Inflammatory macrophage treated with lipopolysaccharide for 1 hour (primary cell): ENCODE measurements at regions not wholly inside any gene's neighbourhood (a gene's known extent, or its start where the extent isn't known, plus 50 kb on each side); places are given as distances from the start of the nearest gene placed in this dataset.
"Not testable (repeated sequence)": the region's sequence is repeated elsewhere in the genome, so short reads cannot be mapped to it uniquely, and the experiment has no call there.

ENCODE experiments used
- DNase-seq, 2 donors: peaks; one replicate each; pipeline ENCODE4 v3.0.0-alpha.2; 2020 to 2022

DNA sequence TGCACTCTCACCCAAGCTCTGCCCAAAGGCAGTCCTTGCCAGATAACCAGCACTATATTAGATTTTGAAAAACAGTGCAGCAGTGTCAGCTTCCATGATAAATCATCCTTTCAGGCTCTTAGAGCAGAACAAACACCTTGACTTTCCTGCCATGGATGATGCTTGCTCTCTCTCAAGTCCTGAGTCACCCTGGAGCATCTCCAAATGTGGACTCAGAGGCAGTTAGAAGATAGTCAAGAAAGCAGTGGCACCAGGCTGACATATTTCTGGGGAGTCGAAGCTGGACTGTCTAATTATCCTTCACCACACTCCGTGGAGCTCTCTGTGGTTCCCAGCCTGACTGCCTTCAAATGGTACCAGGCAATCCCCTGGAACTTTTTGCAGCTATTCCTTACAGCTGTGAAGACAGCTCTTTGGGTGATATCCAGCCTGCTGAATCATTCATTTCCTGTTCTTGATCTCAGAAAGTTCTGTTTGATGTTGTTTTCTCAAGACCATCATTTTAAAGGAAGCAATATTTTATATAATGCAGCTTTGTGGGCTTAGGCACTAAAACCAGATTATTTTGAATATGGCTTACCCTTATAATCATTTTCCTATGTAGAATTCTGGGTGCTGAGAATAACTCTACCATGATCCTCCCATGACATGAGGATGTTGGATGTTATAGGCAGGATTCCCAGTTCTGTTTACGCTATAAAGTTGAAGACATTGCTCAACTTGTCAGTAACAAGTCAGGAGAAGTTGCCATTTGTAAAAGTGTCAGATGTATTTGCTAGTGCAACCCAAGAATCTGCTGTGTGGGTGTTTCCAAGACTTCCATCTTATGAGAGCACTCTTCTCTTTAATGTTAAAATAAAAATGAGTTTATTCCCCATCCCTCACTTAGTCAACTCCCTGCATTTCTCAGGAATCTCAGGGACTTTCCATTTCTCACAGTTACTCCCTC is 233.8 kb downstream of the C7orf25 start:
- DNase-seq, result no peak

GRCh38 chr7:42674541-42674940 is 237.3 kb downstream of the C7orf25 start:
- no peak for DNase-seq

DNA sequence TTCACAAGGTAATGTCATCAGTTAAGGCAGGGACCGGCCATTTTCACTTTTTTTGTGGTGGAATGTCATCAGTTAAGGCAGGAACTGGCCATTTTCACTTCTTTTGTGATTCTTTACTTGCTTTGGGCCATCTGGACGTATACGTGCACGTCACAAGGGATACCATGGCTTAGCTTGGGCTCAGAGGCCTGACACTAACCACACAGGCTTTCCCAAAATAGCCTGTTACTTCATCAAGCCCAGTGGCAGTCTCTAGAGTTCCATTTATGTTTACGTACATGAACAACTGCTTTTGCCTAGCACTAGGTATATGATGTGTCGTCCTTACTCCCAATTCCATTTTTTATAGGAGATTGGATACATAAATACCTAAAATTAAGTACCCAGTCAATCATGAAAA is 237.9 kb downstream of the C7orf25 start:
- DNase-seq, result no peak

- no peak for DNase-seq
Observed at GRCh38 chr7:42672339-42672999, 239.4 kb downstream of the C7orf25 start.

DNA sequence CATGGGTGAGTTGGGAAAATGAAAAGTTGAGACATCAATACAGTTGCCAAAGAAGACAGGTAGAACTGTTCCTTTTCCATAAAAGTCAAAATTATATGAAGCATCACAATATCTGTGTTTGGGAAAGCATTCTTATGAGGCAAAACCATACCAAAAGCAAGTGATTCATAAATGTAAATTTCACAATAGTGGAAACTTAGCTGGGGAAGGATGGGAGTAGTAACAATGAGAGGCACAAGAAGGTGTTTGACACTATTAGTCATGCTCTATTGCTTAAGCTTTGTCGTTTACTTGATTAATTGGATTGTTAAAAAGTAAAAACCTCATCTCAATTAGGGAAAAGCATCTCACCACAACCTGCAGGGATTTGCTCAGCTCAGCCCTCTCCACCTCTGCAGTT is 240.2 kb downstream of the C7orf25 start:
- DNase-seq, result peak in 1 of 2 donors; percentile 1

DNA sequence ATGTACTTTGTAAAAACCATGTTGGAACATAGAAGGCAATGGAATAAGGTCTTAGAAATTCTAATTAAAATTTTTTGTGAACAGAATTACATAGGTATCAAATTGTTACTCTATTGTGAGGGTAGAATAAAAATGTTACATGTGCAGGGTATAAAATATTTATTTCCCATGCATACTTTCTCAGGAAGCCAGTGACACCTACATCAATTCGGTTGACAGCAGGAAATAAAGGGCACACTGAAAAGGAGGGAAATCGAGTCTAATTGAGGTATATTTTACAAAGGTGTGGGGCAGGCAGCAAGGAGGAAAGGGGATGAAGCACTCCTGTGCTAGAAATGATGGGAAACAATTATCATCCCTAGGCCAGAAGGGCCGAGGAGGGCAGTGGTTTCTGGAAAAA is 244.9 kb downstream of the C7orf25 start:
- no peak for DNase-seq

DNA sequence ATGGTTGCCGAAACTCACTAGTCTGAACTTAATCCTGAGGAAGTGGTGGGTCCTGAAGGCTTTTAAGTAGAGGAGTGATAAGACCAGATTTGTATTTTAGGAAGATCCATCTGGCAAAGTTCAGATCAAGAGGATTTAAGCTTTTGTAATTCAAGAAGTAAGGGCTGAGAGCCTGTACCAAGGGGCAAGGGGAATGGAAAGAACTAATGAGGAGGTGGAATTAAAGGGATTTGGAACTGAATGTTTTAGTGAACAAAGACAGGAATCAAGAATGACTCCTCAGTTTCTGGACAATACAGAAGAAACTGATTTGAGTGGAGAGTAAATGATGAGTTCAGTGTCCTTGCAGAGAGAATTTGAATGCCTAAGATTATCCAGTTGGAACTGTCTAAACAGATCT is 249.0 kb downstream of the C7orf25 start:
- DNase-seq, result no peak

DNA sequence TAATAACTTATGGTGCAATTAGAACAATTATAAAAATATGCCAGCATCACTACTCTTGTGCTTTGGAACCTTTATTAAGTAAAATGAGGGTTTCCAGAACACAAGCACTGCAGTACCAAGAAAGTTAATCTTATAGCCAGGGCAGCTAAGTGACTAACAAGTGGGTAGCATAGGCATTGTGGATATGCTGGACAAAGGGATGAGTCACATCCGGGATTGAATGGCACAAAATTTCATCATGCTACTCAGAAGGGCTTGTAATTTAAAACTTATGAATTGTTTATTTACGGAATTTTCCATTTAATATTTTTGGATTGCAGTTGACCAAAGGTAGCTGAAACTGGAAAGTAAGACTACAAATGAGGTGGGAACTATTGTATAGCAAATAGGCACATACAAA is 250.6 kb downstream of the C7orf25 start:
- no peak for DNase-seq

- no peak for DNase-seq
Observed at GRCh38 chr7:42650701-42651100, 261.2 kb downstream of the C7orf25 start.

GRCh38 chr7:42650171-42650570 is 261.7 kb downstream of the C7orf25 start:
- no peak for DNase-seq

- DNase-seq, result no peak
Observed at GRCh38 chr7:42645906-42646305, 266.0 kb downstream of the C7orf25 start.

- DNase-seq, result no peak
Observed at GRCh38 chr7:42642699-42643098, 269.2 kb downstream of the C7orf25 start.

- no peak for DNase-seq
Observed at GRCh38 chr7:42639930-42640329, 271.9 kb downstream of the C7orf25 start.

- not testable (repeated sequence) for DNase-seq
Observed at GRCh38 chr7:42636380-42636779, 275.5 kb downstream of the C7orf25 start.

GRCh38 chr7:42628054-42628453 is 283.8 kb downstream of the C7orf25 start:
- no peak for DNase-seq

GRCh38 chr7:42627626-42628025 is 284.2 kb downstream of the C7orf25 start:
- no peak for DNase-seq

- DNase-seq, result no peak
Observed at GRCh38 chr7:42627101-42627500, 284.8 kb downstream of the C7orf25 start.

DNA sequence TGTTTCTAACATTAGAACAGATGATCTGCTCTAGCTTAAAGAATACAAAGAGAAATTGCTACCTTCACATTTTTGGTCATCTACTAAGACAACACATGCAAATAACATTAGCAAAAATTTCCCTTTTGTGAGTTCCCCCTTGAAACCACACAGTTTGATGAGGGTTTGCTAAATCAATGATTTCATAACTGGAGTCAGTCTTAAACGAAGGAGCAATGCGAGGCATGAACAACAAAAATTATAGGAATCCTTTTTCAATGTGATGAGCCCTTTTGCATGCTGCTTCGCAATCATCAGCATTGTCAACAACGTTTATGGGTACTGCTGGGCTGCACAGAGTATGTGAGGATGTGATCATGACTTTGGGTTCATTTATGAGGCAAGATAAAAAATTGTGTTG is 286.4 kb downstream of the C7orf25 start:
- no peak for DNase-seq

- DNase-seq, result no peak
Observed at GRCh38 chr7:42624471-42624870, 287.4 kb downstream of the C7orf25 start.

DNA sequence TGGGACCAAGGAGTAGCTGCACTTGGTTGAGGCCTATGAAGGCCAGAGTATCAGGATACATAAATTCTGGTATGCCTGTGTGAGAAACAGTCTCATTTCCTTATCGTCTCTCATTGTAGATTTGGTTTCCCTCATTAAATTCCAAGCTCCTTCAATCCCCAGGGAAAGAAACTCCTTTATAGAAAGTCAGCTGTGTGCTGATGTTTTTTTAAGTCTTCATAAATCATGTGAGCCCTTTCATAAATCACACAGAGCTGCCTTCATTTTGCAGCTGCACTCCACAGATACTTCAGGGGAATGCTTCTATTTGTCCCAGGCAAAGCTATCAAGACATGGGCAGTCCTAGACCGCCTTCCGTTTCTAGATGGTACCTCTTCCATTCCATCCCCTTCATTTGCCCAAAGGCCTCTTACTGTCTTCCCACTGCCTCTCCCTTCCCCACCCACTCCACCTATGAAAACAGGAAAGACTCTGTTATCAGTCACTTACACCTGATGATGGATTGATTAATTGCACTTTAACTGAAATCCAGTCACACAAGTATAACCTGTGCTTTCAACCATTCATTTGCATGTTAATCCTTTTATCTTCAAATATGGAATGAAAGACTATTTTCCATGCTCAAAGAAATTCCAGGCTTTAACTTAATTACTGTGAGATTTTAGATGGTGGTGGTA is 290.2 kb downstream of the C7orf25 start:
- DNase-seq, result no peak

DNA sequence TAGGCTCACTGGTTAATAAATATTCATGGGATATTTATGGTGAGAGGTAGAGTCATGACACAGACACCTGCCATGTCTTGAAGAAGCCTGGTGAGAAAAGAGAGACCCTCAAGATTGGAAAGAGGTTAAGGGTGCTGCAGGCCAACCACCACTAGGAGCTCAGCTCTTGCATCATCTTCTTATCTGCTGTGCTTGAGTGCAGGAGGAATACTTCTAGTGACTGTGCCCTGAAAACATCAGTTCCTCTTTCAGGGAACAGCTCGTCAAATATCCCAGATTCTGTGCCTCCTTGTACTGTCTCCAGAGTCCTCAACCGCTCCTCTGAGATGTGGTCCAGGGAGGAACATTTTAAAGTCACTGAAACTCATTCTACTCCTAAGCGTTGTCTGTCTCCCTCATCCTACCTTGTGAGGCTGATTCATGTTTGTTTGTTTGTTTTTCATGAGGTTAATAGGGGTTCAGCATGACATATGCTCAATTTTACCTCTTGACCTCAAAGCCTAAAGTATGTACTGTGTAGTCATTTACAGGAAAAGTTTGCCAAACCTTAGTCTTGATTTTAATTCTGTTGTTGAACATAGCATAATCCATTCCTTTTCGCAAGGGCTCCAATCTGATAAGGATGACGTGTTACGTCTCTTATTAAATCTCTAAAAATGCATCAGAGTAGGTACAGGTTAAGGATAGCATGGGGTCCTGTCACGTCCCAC is 293.1 kb downstream of the C7orf25 start:
- DNase-seq, result no peak

DNA sequence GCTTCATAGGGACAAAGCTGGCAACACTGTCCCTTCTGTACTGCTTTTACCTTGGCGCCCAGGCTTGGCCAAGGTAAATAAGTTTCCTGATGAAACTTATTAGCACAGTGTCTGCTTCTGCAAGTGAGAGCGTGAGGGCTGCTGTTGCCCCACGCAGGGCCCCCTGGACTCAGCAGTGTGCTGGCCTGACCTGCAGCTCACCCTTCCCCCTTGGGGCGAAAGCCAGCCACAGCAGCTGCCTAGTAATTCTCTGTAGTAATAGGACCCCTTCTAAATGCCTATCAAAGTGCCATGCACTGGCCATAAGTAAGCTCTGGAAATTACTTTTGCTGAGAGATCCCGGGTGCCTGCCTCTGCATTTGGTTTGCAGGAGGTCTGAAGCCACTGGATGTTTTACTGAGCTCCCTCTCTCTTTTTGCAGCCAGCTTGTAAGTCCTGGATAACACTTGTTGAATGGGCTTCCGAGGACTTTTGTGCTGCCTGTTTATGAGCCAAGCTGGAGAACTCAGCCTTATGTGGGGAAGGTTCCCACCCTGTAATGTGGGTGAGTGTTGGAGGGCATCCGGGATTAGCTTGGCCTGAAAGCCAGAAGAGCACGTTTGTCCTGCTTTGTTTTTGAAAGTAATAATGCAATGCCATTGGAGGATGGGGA is 293.9 kb downstream of the C7orf25 start:
- no peak for DNase-seq
